Medulla oblongata (tissue), 1 donor: ENCODE measurements at regions not wholly inside any gene's neighbourhood (a gene's known extent, or its start where the extent isn't known, plus 50 kb on each side); places are given as distances from the start of the nearest gene placed in this dataset.
A peak's percentile ranks its signal among the peaks of the same experiment; 100 is the strongest.
"Not testable (repeated sequence)": the region's sequence is repeated elsewhere in the genome, so short reads cannot be mapped to it uniquely, and the experiment has no call there.

Experiments
- DNase-seq: peaks from one replicate; pipeline ENCODE4 v3.0.0-alpha.2; 2015; ENCODE audit errors: extremely low spot score

GRCh38 chr7:356691-357462 lies 66.9 kb downstream of the FOXL3 start:
- DNase-seq: no peak

GRCh38 chr7:357531-358209 lies 67.7 kb downstream of the FOXL3 start:
- no peak for DNase-seq

- no peak for DNase-seq
Observed at GRCh38 chr7:358352-358751, 68.4 kb downstream of the FOXL3 start.

GRCh38 chr7:359226-359765 lies 69.3 kb downstream of the FOXL3 start:
- DNase-seq: no peak

GRCh38 chr7:359766-360361 lies 69.9 kb downstream of the FOXL3 start:
- no peak for DNase-seq

- DNase-seq: no peak
Observed at GRCh38 chr7:360454-361100, 70.6 kb downstream of the FOXL3 start.

GRCh38 chr7:361182-361581 lies 71.2 kb downstream of the FOXL3 start:
- not testable (repeated sequence) for DNase-seq

- DNase-seq: no peak
Observed at GRCh38 chr7:361680-362401, 71.9 kb downstream of the FOXL3 start.

GRCh38 chr7:362402-363096 lies 72.6 kb downstream of the FOXL3 start:
- no peak for DNase-seq

- no peak for DNase-seq
Observed at GRCh38 chr7:363626-364025, 73.7 kb downstream of the FOXL3 start.

- DNase-seq: no peak
Observed at GRCh38 chr7:364536-364935, 74.6 kb downstream of the FOXL3 start.

- DNase-seq: no peak
Observed at GRCh38 chr7:365593-365992, 75.6 kb downstream of the FOXL3 start.

- peak; percentile 57 for DNase-seq
Observed at GRCh38 chr7:366161-366803, 76.3 kb downstream of the FOXL3 start.

GRCh38 chr7:367351-367901 lies 77.5 kb downstream of the FOXL3 start:
- DNase-seq: no peak

GRCh38 chr7:368651-369475 lies 78.9 kb downstream of the FOXL3 start:
- no peak for DNase-seq

- no peak for DNase-seq
Observed at GRCh38 chr7:369476-370258, 79.7 kb downstream of the FOXL3 start.

- DNase-seq: no peak
Observed at GRCh38 chr7:370259-370625, 80.3 kb downstream of the FOXL3 start.

GRCh38 chr7:370775-371118 lies 80.8 kb downstream of the FOXL3 start:
- DNase-seq: no peak
